GM12872 (cell line): ENCODE measurements at regions not wholly inside any gene's neighbourhood (a gene's known extent, or its start where the extent isn't known, plus 50 kb on each side); places are given as distances from the start of the nearest gene placed in this dataset.

Experiments
- CTCF ChIP-seq: IDR thresholded peaks from 3 replicates; pipeline ENCODE4 v1.5.1; 2011; ENCODE audit warnings: low read depth, mild to moderate bottlenecking, low read length, moderate library complexity; ENCODE audit not compliant: insufficient read depth

DNA sequence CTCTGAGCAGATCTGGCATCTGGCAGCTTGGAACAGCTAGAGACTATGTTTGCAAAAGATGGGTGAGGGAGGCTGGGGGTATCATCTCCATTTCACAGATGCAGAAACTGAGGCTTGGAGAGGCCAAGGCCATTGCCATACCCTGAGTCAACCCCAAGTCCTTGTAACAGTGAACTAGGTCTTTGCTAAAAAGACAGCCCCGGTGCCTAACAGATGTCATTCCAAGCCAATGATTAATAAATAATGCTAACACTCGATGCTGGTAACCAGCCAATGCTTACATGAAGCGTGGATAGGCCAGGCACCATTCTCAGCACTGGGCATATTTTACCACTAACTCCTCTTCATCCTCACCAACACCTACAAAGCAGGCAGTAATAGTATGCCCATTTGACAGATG lies 164.0 kb downstream of the MN1 start:
- no peak for TF ChIP-seq CTCF

DNA sequence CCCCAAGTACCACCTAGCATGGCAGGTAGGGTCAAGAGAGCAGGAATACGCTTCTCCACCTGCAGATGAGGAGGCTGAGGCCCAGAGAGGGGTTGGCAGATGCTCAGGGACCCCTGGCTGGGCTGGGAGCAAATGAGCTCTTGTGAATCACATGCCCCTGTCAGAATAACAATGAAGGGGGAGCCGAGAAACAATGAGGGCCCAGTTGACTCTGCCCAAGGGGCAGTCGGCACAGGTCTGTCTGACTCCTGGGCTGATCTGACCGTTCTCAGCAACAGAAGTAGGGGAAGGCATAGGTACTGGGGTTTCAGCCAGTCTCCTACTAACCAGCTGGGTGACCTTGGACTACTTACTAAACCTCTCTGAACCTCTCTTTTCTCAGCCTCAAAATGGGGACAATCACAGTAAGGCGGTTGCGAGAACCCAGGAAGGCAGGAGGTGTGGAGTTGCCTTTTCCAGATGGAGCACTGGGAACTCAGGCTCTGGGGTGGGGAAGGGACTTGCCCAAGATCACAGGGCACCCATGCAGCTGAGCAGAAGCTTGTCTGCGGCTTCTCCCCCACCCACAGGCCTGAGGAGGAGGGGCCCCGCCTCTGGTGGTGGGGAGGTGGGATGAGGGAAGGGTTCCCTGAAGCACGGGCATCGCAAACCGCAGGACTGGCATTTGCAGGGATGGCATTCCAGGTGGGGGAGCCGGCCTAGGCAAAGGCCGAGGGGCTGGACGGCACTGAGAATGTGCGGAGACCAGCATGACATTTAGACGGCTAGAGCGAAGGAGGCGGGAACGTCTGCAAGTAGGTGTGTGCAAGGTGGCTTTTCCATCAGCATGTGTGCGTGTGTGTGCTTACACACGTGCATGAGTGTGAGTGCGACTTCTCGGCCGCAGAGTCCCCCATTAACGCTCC lies 163.0 kb downstream of the MN1 start:
- no peak for TF ChIP-seq CTCF

DNA sequence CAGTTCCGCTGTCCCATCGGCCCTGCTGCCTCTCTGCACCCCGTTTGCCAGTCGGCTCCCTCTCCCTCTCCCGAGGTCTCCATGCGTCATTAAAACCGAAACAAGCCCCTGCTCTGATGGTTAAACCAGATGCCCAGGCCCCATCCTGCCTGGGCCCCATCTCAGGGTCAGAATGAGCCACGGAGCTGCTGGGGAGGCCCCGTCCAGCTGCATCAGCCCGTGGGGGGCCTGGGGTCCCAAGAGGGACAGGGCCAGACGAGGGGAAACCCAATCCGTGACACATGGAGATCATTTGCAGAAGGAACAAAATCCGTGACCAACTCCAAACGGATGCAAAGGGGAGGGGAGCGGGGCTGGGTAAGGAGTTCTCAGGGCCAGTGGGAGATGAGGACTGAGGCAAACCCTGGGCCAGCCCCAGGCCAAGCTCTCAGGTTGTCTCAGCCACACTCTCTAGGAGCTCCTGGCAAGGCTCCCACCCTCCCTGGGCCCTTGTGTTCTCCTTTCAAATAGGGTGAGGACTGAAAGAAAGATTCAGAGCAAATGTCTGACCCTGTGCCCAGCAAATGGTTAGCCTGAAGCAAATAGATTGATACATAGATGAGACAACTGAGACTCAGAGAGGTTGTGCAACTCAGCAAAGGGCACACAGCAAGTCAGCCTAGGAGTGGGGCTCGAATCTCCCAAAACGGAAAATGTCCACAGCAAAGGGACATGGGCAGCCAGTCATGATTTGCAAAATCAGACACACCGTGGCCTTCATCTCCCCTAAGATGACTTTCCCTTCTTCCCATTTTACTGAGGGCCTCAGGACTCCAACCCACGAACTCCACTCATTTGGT lies 162.1 kb downstream of the MN1 start:
- TF ChIP-seq CTCF, result no peak

DNA sequence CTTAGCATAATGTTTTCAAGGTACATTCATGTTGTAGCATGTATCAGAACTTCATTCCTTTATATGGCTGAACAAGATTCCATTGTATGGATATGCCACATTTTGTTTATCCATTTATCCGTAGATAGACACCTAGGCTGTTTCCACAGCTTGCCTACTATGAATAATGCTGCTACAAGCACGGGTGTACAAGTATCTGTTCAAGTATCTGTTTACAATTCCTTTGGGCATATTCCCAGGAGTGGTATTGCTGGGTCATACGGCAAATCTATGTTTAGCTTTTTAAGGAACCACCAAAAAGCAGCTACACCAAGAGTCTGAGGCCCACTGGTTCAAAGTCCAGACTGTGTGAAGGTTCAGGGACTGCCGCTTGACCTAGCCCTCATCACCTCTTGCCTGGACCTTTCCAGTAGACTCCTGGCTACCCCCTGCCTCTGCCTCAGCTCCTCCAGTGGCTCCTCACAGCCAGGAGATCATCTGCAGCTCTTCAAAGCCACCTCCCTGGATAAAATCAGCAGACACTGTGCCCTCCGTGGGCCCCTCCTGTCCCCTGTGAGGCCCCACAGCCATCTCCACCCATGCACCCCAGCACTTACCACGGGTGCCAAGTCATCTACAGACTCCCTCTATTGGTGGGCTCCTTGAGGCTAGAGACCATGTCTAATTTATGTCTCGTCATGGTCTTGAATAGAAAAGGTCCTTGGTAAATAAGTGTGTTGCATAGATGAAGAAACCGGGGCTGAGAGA lies 160.3 kb downstream of the MN1 start:
- no peak for TF ChIP-seq CTCF

DNA sequence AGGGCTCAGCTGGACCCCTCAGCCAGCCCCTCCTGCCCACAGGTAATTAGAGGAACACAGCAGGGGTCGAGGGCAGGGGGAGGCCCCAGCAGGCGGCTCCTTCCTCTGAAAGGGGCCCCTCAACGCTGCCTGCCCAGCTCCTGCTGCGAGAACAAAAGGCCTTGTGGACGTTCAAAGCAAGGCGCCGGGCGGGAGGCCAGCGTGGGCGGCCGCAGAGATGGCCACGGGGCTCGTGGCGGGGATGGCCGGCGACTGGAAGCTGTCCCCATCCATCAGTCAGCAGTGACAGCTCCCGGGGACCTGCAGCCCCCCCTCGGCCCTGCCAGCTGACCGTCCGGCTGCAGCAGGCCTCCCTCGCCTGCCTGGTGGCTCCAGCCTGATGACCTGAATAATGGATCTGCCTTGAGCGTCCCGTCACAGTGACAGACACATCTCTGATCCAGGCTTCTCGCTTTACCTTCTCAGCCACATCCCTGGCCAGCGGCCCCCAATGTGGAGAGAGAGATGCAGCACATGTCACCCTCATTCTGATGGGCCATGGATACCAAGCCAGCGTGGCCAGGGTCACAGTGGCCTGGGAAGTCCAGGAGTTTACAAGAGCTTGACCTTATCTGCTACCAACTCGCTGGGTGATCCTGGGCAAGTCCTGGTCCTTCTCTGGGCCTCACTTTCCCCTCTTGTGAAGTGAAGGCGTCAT lies 159.3 kb downstream of the MN1 start:
- TF ChIP-seq CTCF, result no peak

DNA sequence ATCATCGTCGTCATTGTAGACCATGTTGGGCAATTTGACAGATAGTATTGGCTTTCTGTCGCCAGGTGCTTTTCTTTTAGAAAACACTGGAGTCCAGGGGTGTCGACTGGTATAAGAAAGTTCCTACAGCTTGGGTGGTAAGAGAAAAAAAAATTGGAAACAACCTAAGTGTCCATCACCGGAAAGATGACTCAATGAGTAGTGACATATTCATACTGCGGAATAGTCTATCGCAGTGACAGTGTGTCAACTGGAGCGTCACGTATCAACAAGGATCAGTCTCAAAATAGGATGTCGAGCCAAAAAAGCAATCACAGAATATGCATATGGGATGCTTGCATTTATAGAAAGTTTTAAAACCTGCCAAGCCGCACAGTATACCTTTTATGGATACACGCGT lies 157.6 kb downstream of the MN1 start:
- TF ChIP-seq CTCF, result no peak
